Liver (tissue), 8 donors: ENCODE measurements at regions not wholly inside any gene's neighbourhood (a gene's known extent, or its start where the extent isn't known, plus 50 kb on each side); places are given as distances from the start of the nearest gene placed in this dataset.

ENCODE experiments used
- DNase-seq: peaks from one replicate; pipeline ENCODE4 v3.0.0-alpha.2; 2017; ENCODE audit warnings: low spot score
- H3K27ac ChIP-seq, 2 donors: one replicate each; pipeline ENCODE4 v1.7.0; 2013; ENCODE audit warnings: inconsistent platforms in 2 of 2, low read length in 2 of 2, control low read depth in 1 of 2, low read depth in 1 of 2, mild to moderate bottlenecking in 1 of 2
- H3K27me3 ChIP-seq, 4 donors: one replicate each; pipeline versions ENCODE4 v1.6.1 to v1.7.0; 2013; ENCODE audit warnings: low read length in 3 of 4, inconsistent platforms in 1 of 4, mild to moderate bottlenecking in 1 of 4, moderate library complexity in 1 of 4; ENCODE audit not compliant: control insufficient read depth in 4 of 4, insufficient read depth in 4 of 4
- H3K36me3 ChIP-seq, 4 donors: one replicate each; pipeline versions ENCODE4 v1.6.1 to v1.7.0; 2013; ENCODE audit warnings: low read length in 3 of 4, mild to moderate bottlenecking in 3 of 4, low read depth in 1 of 4, moderate library complexity in 1 of 4; ENCODE audit not compliant: control insufficient read depth in 4 of 4, insufficient read depth in 3 of 4
- H3K4me1 ChIP-seq, 4 donors: one replicate each; pipeline versions ENCODE4 v1.6.1 to v1.7.0; 2013; ENCODE audit warnings: low read length in 3 of 4, mild to moderate bottlenecking in 3 of 4, moderate library complexity in 1 of 4; ENCODE audit not compliant: control insufficient read depth in 4 of 4, insufficient read depth in 4 of 4
- H3K4me3 ChIP-seq, 3 donors: one replicate each; pipeline versions ENCODE4 v1.6.1 to v1.7.0; 2013; ENCODE audit warnings: low read length in 3 of 3, control low read depth in 1 of 3, low read depth in 1 of 3, mild to moderate bottlenecking in 1 of 3
- H3K9ac ChIP-seq, 2 donors: one replicate each; pipeline ENCODE4 v1.7.0; 2013; ENCODE audit warnings: low read length in 2 of 2, mild to moderate bottlenecking in 2 of 2, moderate library complexity in 2 of 2, control low read depth in 1 of 2, low read depth in 1 of 2
- H3K9me3 ChIP-seq, 4 donors: one replicate each; pipeline versions ENCODE4 v1.6.1 to v1.7.0; 2013; ENCODE audit warnings: low read length in 3 of 4; ENCODE audit not compliant: control insufficient read depth in 4 of 4
- EGR1 ChIP-seq, 2 donors: IDR thresholded peaks; 2 replicates each; pipeline ENCODE4 v1.6.1; 2016 to 2018; ENCODE audit warnings: antibody characterized with exemption in 2 of 2, low read depth in 2 of 2
- FOXA1 ChIP-seq: IDR thresholded peaks from 2 replicates; pipeline ENCODE4 v1.6.1; 2016; ENCODE audit warnings: antibody characterized with exemption
- FOXA2 ChIP-seq: IDR thresholded peaks from 2 replicates; pipeline ENCODE4 v1.6.1; 2016; ENCODE audit warnings: antibody characterized with exemption
- GABPA ChIP-seq, 2 donors: IDR thresholded peaks in 1 of 2; conservative IDR thresholded peaks in 1 of 2; 2 replicates each; pipeline ENCODE4 v1.6.1; 2016; ENCODE audit warnings: antibody characterized with exemption in 2 of 2, mild to moderate bottlenecking in 1 of 2, moderate library complexity in 1 of 2
- HNF4A ChIP-seq, 2 donors: conservative IDR thresholded peaks; 2 replicates each; pipeline ENCODE4 v1.6.1; 2016; ENCODE audit warnings: antibody characterized with exemption in 2 of 2, mild to moderate bottlenecking in 2 of 2
- HNF4G ChIP-seq: IDR thresholded peaks from 2 replicates; pipeline ENCODE4 v1.6.1; 2016; ENCODE audit warnings: antibody characterized with exemption
- JUND ChIP-seq, 2 donors: IDR thresholded peaks; 2 replicates each; pipeline ENCODE4 v1.6.1; 2016; ENCODE audit warnings: antibody characterized with exemption in 2 of 2
- NR2F2 ChIP-seq: IDR thresholded peaks from 2 replicates; pipeline ENCODE4 v1.6.1; 2016; ENCODE audit warnings: antibody characterized with exemption
- RAD21 ChIP-seq, 2 donors: IDR thresholded peaks; 2 replicates each; pipeline ENCODE4 v1.6.1; 2016; ENCODE audit warnings: antibody characterized with exemption in 2 of 2, mild to moderate bottlenecking in 2 of 2
- REST ChIP-seq: IDR thresholded peaks from 2 replicates; pipeline ENCODE4 v1.6.1; 2016; ENCODE audit warnings: antibody characterized with exemption, mild to moderate bottlenecking
- RXRA ChIP-seq, 2 donors: IDR thresholded peaks; 2 replicates each; pipeline ENCODE4 v1.6.1; 2017 to 2018; ENCODE audit warnings: antibody characterized with exemption in 2 of 2, mild to moderate bottlenecking in 1 of 2
- TAF1 ChIP-seq: conservative IDR thresholded peaks from 2 replicates; pipeline ENCODE4 v1.6.1; 2016; ENCODE audit warnings: antibody characterized with exemption, mild to moderate bottlenecking
- YY1 ChIP-seq: IDR thresholded peaks from 2 replicates; pipeline ENCODE4 v1.6.1; 2016; ENCODE audit warnings: antibody characterized with exemption, mild to moderate bottlenecking
- whole genome bisulfite sequencing: extraction: QIAGEN DNeasy Blood & Tissue Kit; methylation state at CpG from one replicate; pipeline ENCODE4 v1.1.7; 2013; 5-methylcytosine and 5-hydroxymethylcytosine counted together
- TF ChIP-seq, protein P1 (sequence below): fragments of 150-350 bp; IDR thresholded peaks from 2 replicates; pipeline ENCODE4 v1.5.1; 2017; ENCODE audit warnings: improper control_type of control experiment, low read depth, low read length; ENCODE audit not compliant: missing input control
- TF ChIP-seq, protein P2 (sequence below): IDR thresholded peaks from 2 replicates; pipeline ENCODE4 v1.6.1; 2016; ENCODE audit warnings: antibody characterized with exemption
- TF ChIP-seq, protein P3 (sequence below): IDR thresholded peaks from 2 replicates; pipeline ENCODE4 v1.6.1; 2016; ENCODE audit warnings: antibody characterized with exemption
- TF ChIP-seq, protein P4 (sequence below): IDR thresholded peaks from 2 replicates; pipeline ENCODE4 v1.6.1; 2016; ENCODE audit warnings: antibody characterized with exemption
- donor health status: healthy.
- donor health status: healthy.
- donor health status: healthy.
- donor health status: healthy.
- donor health status: healthy.

DNA sequence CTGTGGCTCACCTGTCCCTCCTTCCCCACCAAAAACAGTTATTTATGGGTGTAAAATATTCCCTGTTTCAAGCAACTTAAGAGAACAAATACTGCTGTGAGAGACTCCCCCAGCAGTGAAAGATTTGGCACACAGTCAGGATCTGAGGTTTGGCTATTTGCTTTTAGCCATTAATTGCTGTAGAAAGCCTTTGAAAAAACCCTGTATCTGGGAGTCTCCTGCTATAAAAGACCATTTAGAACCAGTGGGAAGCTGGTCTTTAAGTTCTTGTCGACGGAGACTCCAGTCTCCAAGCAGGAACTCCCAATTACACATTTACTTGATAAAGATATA lies 55.1 kb upstream of the PCSK6 start:
- Histone ChIP-seq H3K4me3 (no peak overlapping the region), H3K27ac (no peak overlapping the region), H3K9ac (no peak overlapping the region), H3K27me3 (no peaks in the 10 kb centered on the region), H3K9me3 (no peaks in the 10 kb centered on the region), H3K4me1 (peaks cover 0 to 18% (median 6%) of the 10 kb centered on the region in 4 donors), H3K36me3 (no peaks in the 10 kb centered on the region)
- TF ChIP-seq REST, result no peak
- TF ChIP-seq YY1, result no peak
- no peak for TF ChIP-seq JUND (IDR thresholded peaks at IDR 0.05)
- no peak for TF ChIP-seq HNF4G
- TF ChIP-seq HNF4A (conservative IDR thresholded peaks at IDR 0.05), result no peak
- TF ChIP-seq, protein P1, sequence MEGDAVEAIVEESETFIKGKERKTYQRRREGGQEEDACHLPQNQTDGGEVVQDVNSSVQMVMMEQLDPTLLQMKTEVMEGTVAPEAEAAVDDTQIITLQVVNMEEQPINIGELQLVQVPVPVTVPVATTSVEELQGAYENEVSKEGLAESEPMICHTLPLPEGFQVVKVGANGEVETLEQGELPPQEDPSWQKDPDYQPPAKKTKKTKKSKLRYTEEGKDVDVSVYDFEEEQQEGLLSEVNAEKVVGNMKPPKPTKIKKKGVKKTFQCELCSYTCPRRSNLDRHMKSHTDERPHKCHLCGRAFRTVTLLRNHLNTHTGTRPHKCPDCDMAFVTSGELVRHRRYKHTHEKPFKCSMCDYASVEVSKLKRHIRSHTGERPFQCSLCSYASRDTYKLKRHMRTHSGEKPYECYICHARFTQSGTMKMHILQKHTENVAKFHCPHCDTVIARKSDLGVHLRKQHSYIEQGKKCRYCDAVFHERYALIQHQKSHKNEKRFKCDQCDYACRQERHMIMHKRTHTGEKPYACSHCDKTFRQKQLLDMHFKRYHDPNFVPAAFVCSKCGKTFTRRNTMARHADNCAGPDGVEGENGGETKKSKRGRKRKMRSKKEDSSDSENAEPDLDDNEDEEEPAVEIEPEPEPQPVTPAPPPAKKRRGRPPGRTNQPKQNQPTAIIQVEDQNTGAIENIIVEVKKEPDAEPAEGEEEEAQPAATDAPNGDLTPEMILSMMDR, result no peak
- TF ChIP-seq RXRA (IDR thresholded peaks at IDR 0.05), result no peak
- no peak for TF ChIP-seq NR2F2
- no peak for TF ChIP-seq RAD21 (IDR thresholded peaks at IDR 0.05)
- WGBS, result 93% methylated on average over 2 of the region's 2 CpGs
- DNase-seq, result no peak

- H3K4me1 ChIP-seq, result peaks cover 0 to 18% (median 6%) of the 10 kb centered on the region in 4 donors
- no peak for DNase-seq
- no peak overlapping the region for H3K27ac ChIP-seq
- peaks cover 0 to 2% (median under 1%) of the 10 kb centered on the region in 4 donors for H3K9me3 ChIP-seq
- no peak overlapping the region for H3K9ac ChIP-seq
- no peaks in the 10 kb centered on the region for H3K36me3 ChIP-seq
- no peaks in the 10 kb centered on the region for H3K27me3 ChIP-seq
- 89% methylated on average over 22 of the region's 22 CpGs for WGBS
- no peak overlapping the region for H3K4me3 ChIP-seq
- no peak for TF ChIP-seq JUND (IDR thresholded peaks at IDR 0.05)
- TF ChIP-seq, protein P2, sequence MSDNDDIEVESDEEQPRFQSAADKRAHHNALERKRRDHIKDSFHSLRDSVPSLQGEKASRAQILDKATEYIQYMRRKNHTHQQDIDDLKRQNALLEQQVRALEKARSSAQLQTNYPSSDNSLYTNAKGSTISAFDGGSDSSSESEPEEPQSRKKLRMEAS, result no peak
- TF ChIP-seq EGR1 (IDR thresholded peaks at IDR 0.05; ENCODE audit: low read depth in 2 of 2), result no peak
- TF ChIP-seq, protein P3, sequence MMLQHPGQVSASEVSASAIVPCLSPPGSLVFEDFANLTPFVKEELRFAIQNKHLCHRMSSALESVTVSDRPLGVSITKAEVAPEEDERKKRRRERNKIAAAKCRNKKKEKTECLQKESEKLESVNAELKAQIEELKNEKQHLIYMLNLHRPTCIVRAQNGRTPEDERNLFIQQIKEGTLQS, result no peak
- no peak for TF ChIP-seq FOXA2
- no peak for TF ChIP-seq YY1
- TF ChIP-seq, protein P4, sequence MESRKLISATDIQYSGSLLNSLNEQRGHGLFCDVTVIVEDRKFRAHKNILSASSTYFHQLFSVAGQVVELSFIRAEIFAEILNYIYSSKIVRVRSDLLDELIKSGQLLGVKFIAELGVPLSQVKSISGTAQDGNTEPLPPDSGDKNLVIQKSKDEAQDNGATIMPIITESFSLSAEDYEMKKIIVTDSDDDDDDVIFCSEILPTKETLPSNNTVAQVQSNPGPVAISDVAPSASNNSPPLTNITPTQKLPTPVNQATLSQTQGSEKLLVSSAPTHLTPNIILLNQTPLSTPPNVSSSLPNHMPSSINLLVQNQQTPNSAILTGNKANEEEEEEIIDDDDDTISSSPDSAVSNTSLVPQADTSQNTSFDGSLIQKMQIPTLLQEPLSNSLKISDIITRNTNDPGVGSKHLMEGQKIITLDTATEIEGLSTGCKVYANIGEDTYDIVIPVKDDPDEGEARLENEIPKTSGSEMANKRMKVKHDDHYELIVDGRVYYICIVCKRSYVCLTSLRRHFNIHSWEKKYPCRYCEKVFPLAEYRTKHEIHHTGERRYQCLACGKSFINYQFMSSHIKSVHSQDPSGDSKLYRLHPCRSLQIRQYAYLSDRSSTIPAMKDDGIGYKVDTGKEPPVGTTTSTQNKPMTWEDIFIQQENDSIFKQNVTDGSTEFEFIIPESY, result no peak
- TF ChIP-seq FOXA1, result no peak
- no peak for TF ChIP-seq NR2F2
- TF ChIP-seq TAF1, result no peak
- TF ChIP-seq, protein P1, result no peak
- no peak for TF ChIP-seq GABPA (IDR thresholded peaks at IDR 0.05 in 1 of 2, conservative IDR thresholded peaks at IDR 0.05 in 1 of 2)
- TF ChIP-seq RXRA (IDR thresholded peaks at IDR 0.05), result no peak
- TF ChIP-seq REST, result no peak
- no peak for TF ChIP-seq HNF4A (conservative IDR thresholded peaks at IDR 0.05)
- TF ChIP-seq RAD21 (IDR thresholded peaks at IDR 0.05), result no peak
- no peak for TF ChIP-seq HNF4G
Measured at GRCh38 chr15:101543926-101544612, 54.6 kb upstream of the PCSK6 start.
